SK-N-SH (cell line): ENCODE measurements at regions not wholly inside any gene's neighbourhood (a gene's known extent, or its start where the extent isn't known, plus 50 kb on each side); places are given as distances from the start of the nearest gene placed in this dataset.

ENCODE experiments used
- CHD2 ChIP-seq: fragments of 150-350 bp; IDR thresholded peaks from 2 replicates; pipeline ENCODE4 v1.6.1; 2018; ENCODE audit warnings: low read length; ENCODE audit not compliant: partially characterized antibody
- ELF1 ChIP-seq: IDR thresholded peaks from 2 replicates; pipeline ENCODE4 v1.4.0; 2012
- EP300 ChIP-seq, 2 experiments: IDR thresholded peaks; 2 replicates each; pipeline versions ENCODE4 v1.4.0 to v1.6.1; 2012; ENCODE audit warnings: borderline replicate concordance in 1 of 2, low read depth in 1 of 2, low read length in 1 of 2
- FOSL2 ChIP-seq: IDR thresholded peaks from 2 replicates; pipeline ENCODE4 v1.4.0; 2012; ENCODE audit warnings: low read depth, mild to moderate bottlenecking, moderate library complexity, borderline replicate concordance
- MXI1 ChIP-seq: IDR thresholded peaks from 2 replicates; pipeline ENCODE4 v1.6.1; 2012; ENCODE audit warnings: mild to moderate bottlenecking, low read depth, low read length, improper control_type of control experiment
- SIN3A ChIP-seq: IDR thresholded peaks from 2 replicates; pipeline ENCODE4 v1.6.1; 2012; ENCODE audit warnings: low read depth, mild to moderate bottlenecking, low read length, moderate library complexity, borderline replicate concordance
- TCF12 ChIP-seq: IDR thresholded peaks from 2 replicates; pipeline ENCODE4 v1.4.0; 2012
- TF ChIP-seq, protein P1 (sequence below): fragments of 200-600 bp; sonication (generic); IDR thresholded peaks from 2 replicates; pipeline ENCODE4 v1.6.1; 2017; ENCODE audit warnings: antibody characterized with exemption, mild to moderate bottlenecking, moderate library complexity
- TF ChIP-seq, protein P2 (sequence below): IDR thresholded peaks from 2 replicates; pipeline ENCODE4 v1.4.0; 2012; ENCODE audit warnings: low read depth

DNA sequence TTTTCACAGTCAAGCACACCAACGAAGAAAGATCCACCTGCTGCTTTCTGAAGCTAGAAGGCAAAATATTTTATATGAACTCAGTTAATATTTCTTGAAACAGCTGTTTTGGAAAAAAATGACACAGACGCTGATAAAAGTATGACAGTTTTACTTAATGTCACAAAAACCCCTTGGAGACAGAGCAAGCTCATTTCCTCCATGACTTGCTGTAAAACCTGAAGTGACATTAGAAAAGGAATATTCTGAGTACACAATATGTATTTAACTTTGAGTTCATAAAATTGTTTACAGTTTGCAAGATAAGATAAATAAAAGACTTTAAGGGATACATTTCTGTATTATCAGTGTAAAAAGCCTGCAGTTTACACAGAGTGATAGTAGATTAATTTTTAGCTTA, 105.4 kb downstream of the DSEL start:
- TF ChIP-seq, protein P1, sequence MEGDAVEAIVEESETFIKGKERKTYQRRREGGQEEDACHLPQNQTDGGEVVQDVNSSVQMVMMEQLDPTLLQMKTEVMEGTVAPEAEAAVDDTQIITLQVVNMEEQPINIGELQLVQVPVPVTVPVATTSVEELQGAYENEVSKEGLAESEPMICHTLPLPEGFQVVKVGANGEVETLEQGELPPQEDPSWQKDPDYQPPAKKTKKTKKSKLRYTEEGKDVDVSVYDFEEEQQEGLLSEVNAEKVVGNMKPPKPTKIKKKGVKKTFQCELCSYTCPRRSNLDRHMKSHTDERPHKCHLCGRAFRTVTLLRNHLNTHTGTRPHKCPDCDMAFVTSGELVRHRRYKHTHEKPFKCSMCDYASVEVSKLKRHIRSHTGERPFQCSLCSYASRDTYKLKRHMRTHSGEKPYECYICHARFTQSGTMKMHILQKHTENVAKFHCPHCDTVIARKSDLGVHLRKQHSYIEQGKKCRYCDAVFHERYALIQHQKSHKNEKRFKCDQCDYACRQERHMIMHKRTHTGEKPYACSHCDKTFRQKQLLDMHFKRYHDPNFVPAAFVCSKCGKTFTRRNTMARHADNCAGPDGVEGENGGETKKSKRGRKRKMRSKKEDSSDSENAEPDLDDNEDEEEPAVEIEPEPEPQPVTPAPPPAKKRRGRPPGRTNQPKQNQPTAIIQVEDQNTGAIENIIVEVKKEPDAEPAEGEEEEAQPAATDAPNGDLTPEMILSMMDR, result no peak
- TF ChIP-seq SIN3A (no peak), TCF12 (no peak), CHD2 (no peak), MXI1 (no peak), FOSL2 (no peak), ELF1 (no peak), EP300 (IDR thresholded peaks at IDR 0.05; ENCODE audit: borderline replicate concordance in 1 of 2, low read depth in 1 of 2, low read length in 1 of 2) (no peak)
- TF ChIP-seq, protein P2, sequence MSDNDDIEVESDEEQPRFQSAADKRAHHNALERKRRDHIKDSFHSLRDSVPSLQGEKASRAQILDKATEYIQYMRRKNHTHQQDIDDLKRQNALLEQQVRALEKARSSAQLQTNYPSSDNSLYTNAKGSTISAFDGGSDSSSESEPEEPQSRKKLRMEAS, result no peak
